ENCODE measurements at regions not wholly inside any gene's neighbourhood (a gene's known extent, or its start where the extent isn't known, plus 50 kb on each side); places are given as distances from the start of the nearest gene placed in this dataset.

DNA sequence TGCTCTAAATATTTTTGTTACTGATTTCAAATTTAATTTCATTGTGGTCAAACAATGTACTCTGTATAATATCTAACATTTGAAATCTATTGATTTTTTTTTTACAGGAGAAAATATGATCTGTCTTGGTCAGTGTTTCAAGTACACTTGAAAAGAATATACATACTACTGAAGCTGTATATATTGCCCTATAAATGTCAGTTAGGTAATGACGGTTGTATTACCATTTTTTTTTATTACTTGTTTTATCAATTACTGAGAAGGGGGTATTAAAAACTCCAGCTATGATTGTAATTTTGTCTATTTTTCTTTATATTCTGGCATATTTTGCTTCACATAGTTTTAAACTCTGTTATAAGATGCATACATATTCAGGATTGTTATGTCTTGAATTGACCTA is 59.7 kb upstream of the CACHD1 start:
- TF ChIP-seq, protein P1, sequence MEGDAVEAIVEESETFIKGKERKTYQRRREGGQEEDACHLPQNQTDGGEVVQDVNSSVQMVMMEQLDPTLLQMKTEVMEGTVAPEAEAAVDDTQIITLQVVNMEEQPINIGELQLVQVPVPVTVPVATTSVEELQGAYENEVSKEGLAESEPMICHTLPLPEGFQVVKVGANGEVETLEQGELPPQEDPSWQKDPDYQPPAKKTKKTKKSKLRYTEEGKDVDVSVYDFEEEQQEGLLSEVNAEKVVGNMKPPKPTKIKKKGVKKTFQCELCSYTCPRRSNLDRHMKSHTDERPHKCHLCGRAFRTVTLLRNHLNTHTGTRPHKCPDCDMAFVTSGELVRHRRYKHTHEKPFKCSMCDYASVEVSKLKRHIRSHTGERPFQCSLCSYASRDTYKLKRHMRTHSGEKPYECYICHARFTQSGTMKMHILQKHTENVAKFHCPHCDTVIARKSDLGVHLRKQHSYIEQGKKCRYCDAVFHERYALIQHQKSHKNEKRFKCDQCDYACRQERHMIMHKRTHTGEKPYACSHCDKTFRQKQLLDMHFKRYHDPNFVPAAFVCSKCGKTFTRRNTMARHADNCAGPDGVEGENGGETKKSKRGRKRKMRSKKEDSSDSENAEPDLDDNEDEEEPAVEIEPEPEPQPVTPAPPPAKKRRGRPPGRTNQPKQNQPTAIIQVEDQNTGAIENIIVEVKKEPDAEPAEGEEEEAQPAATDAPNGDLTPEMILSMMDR (conservative IDR thresholded peaks at IDR 0.05; ENCODE audit: low read length), result no peak
- no peak for TF ChIP-seq EZH2phosphoT487 (IDR thresholded peaks at IDR 0.05; ENCODE audit: borderline replicate concordance)
